Muscle layer of duodenum (tissue), 2 donors: ENCODE measurements at regions not wholly inside any gene's neighbourhood (a gene's known extent, or its start where the extent isn't known, plus 50 kb on each side); places are given as distances from the start of the nearest gene placed in this dataset.
"Not testable (repeated sequence)": the region's sequence is repeated elsewhere in the genome, so short reads cannot be mapped to it uniquely, and the experiment has no call there.

ENCODE experiments used
- H3K27ac ChIP-seq: one replicate; pipeline ENCODE4 v1.7.0; 2013; ENCODE audit warnings: mild to moderate bottlenecking, low read length
- H3K27me3 ChIP-seq: one replicate; pipeline ENCODE4 v1.7.0; 2013; ENCODE audit warnings: low read depth, mild to moderate bottlenecking, control low read depth, low read length
- H3K36me3 ChIP-seq, 2 donors: one replicate each; pipeline ENCODE4 v1.7.0; 2013; ENCODE audit warnings: low read length in 2 of 2, control low read depth in 1 of 2, mild to moderate bottlenecking in 1 of 2; ENCODE audit not compliant: insufficient read depth in 2 of 2, control insufficient read depth in 1 of 2
- H3K4me1 ChIP-seq, 2 donors: one replicate each; pipeline ENCODE4 v1.7.0; 2013; ENCODE audit warnings: low read length in 2 of 2, mild to moderate bottlenecking in 2 of 2, control low read depth in 1 of 2, moderate library complexity in 1 of 2; ENCODE audit not compliant: insufficient read depth in 2 of 2, control insufficient read depth in 1 of 2
- H3K4me3 ChIP-seq, 2 donors: one replicate each; pipeline ENCODE4 v1.7.0; 2013; ENCODE audit warnings: low read length in 2 of 2, low read depth in 1 of 2, mild to moderate bottlenecking in 1 of 2
- H3K9me3 ChIP-seq, 2 donors: one replicate each; pipeline ENCODE4 v1.7.0; 2013; ENCODE audit warnings: low read length in 2 of 2, control low read depth in 1 of 2, mild to moderate bottlenecking in 1 of 2; ENCODE audit not compliant: control insufficient read depth in 1 of 2
- donor health status: healthy.

- Histone ChIP-seq H3K27ac (no peak overlapping the region), H3K4me3 (no peak overlapping the region), H3K9me3 (no peaks in the 10 kb centered on the region), H3K36me3 (no peaks in the 10 kb centered on the region), H3K27me3 (no peaks in the 10 kb centered on the region), H3K4me1 (no peaks in the 10 kb centered on the region)
Observed at GRCh38 chr13:90889906-90890834, 457.3 kb upstream of the MIR17HG start.

- no peak overlapping the region for H3K27ac ChIP-seq
- H3K27me3 ChIP-seq = no peaks in the 10 kb centered on the region
- H3K36me3 ChIP-seq = no peaks in the 10 kb centered on the region
- H3K4me3 ChIP-seq = no peak overlapping the region
- no peaks in the 10 kb centered on the region for H3K9me3 ChIP-seq
- no peaks in the 10 kb centered on the region for H3K4me1 ChIP-seq
Observed at GRCh38 chr13:90891329-90891728, 456.2 kb upstream of the MIR17HG start.

- not testable (repeated sequence) for H3K9me3 ChIP-seq, H3K4me3 ChIP-seq, H3K36me3 ChIP-seq, H3K27me3 ChIP-seq, H3K4me1 ChIP-seq, H3K27ac ChIP-seq
Observed at GRCh38 chr13:90893199-90893598, 454.3 kb upstream of the MIR17HG start.

GRCh38 chr13:90896002-90896401 lies 451.5 kb upstream of the MIR17HG start:
- H3K27me3 ChIP-seq = no peaks in the 10 kb centered on the region

GRCh38 chr13:90898811-90899210 lies 448.7 kb upstream of the MIR17HG start:
- H3K36me3 ChIP-seq = no peaks in the 10 kb centered on the region
- H3K4me3 ChIP-seq = no peak overlapping the region

More at GRCh38 chr13:90896002-90896401, 451.5 kb upstream of the MIR17HG start:
- no peaks in the 10 kb centered on the region for H3K9me3 ChIP-seq
- H3K4me1 ChIP-seq = no peaks in the 10 kb centered on the region
- no peaks in the 10 kb centered on the region for H3K36me3 ChIP-seq
- no peak overlapping the region for H3K4me3 ChIP-seq
- H3K27ac ChIP-seq = no peak overlapping the region

GRCh38 chr13:90899416-90899815 lies 448.1 kb upstream of the MIR17HG start:
- H3K9me3 ChIP-seq = no peaks in the 10 kb centered on the region

More at GRCh38 chr13:90898811-90899210, 448.7 kb upstream of the MIR17HG start:
- Histone ChIP-seq H3K9me3 (no peaks in the 10 kb centered on the region), H3K27ac (no peak overlapping the region), H3K27me3 (no peaks in the 10 kb centered on the region), H3K4me1 (no peaks in the 10 kb centered on the region)

GRCh38 chr13:90902255-90902654 lies 445.2 kb upstream of the MIR17HG start:
- no peak overlapping the region for H3K4me3 ChIP-seq
- H3K36me3 ChIP-seq = no peaks in the 10 kb centered on the region
- H3K27ac ChIP-seq = no peak overlapping the region
- peaks cover 0 to 3% of the 10 kb centered on the region in 2 donors for H3K9me3 ChIP-seq
- no peaks in the 10 kb centered on the region for H3K4me1 ChIP-seq
- H3K27me3 ChIP-seq = no peaks in the 10 kb centered on the region

More at GRCh38 chr13:90899416-90899815, 448.1 kb upstream of the MIR17HG start:
- no peaks in the 10 kb centered on the region for H3K36me3 ChIP-seq
- no peaks in the 10 kb centered on the region for H3K27me3 ChIP-seq
- H3K27ac ChIP-seq = no peak overlapping the region
- H3K4me3 ChIP-seq = no peak overlapping the region
- H3K4me1 ChIP-seq = no peaks in the 10 kb centered on the region

GRCh38 chr13:90906554-90906953 lies 440.9 kb upstream of the MIR17HG start:
- Histone ChIP-seq H3K4me3 (no peak overlapping the region), H3K27ac (no peak overlapping the region), H3K36me3 (no peaks in the 10 kb centered on the region), H3K4me1 (no peaks in the 10 kb centered on the region), H3K27me3 (no peaks in the 10 kb centered on the region), H3K9me3 (peaks cover 0 to 3% of the 10 kb centered on the region in 2 donors)

- H3K4me1 ChIP-seq = no peaks in the 10 kb centered on the region
- no peaks in the 10 kb centered on the region for H3K36me3 ChIP-seq
- no peaks in the 10 kb centered on the region for H3K27me3 ChIP-seq
Observed at GRCh38 chr13:90908792-90909191, 438.7 kb upstream of the MIR17HG start.

GRCh38 chr13:90910018-90910639 lies 437.4 kb upstream of the MIR17HG start:
- H3K36me3 ChIP-seq = no peaks in the 10 kb centered on the region
- H3K27ac ChIP-seq = no peak overlapping the region

More at GRCh38 chr13:90908792-90909191, 438.7 kb upstream of the MIR17HG start:
- H3K9me3 ChIP-seq = peaks cover 0 to 3% of the 10 kb centered on the region in 2 donors
- H3K4me3 ChIP-seq = no peak overlapping the region
- no peak overlapping the region for H3K27ac ChIP-seq

GRCh38 chr13:90912247-90912646 lies 435.2 kb upstream of the MIR17HG start:
- Histone ChIP-seq H3K4me1 (no peaks in the 10 kb centered on the region), H3K4me3 (no peak overlapping the region), H3K27me3 (no peaks in the 10 kb centered on the region), H3K27ac (no peak overlapping the region), H3K36me3 (no peaks in the 10 kb centered on the region), H3K9me3 (peaks cover 0 to under 1% of the 10 kb centered on the region in 2 donors)

More at GRCh38 chr13:90910018-90910639, 437.4 kb upstream of the MIR17HG start:
- H3K9me3 ChIP-seq = peaks cover 0 to 3% of the 10 kb centered on the region in 2 donors
- H3K4me1 ChIP-seq = no peaks in the 10 kb centered on the region
- no peak overlapping the region for H3K4me3 ChIP-seq
- no peaks in the 10 kb centered on the region for H3K27me3 ChIP-seq
